Tibial nerve (tissue), 4 donors: ENCODE measurements at regions not wholly inside any gene's neighbourhood (a gene's known extent, or its start where the extent isn't known, plus 50 kb on each side); places are given as distances from the start of the nearest gene placed in this dataset.

Experiments used
- EP300 ChIP-seq, 2 donors: sonication (generic); formaldehyde crosslinking; IDR thresholded peaks; one replicate each; pipeline ENCODE4 v1.6.1; 2017; ENCODE audit warnings: antibody characterized with exemption in 2 of 2, mild to moderate bottlenecking in 1 of 2
- POLR2A ChIP-seq, 2 donors: fragments of 450-650 bp; IDR thresholded peaks; one replicate each; pipeline ENCODE4 v1.6.1; 2017; ENCODE audit warnings: antibody characterized with exemption in 2 of 2, mild to moderate bottlenecking in 2 of 2, moderate library complexity in 2 of 2
- TF ChIP-seq, protein P1 (sequence below), 5 experiments: fragments of 200-600 bp in 3 of 5; fragments of 450-650 bp in 2 of 5; sonication (generic) in 3 of 5; IDR thresholded peaks; one replicate each; pipeline ENCODE4 v1.5.1; 2016 to 2019; ENCODE audit warnings: antibody characterized with exemption in 5 of 5, mild to moderate bottlenecking in 3 of 5, moderate library complexity in 2 of 5

GRCh38 chr6:68012822-68013221 is 622.3 kb upstream of the ADGRB3 start:
- TF ChIP-seq, protein P1, sequence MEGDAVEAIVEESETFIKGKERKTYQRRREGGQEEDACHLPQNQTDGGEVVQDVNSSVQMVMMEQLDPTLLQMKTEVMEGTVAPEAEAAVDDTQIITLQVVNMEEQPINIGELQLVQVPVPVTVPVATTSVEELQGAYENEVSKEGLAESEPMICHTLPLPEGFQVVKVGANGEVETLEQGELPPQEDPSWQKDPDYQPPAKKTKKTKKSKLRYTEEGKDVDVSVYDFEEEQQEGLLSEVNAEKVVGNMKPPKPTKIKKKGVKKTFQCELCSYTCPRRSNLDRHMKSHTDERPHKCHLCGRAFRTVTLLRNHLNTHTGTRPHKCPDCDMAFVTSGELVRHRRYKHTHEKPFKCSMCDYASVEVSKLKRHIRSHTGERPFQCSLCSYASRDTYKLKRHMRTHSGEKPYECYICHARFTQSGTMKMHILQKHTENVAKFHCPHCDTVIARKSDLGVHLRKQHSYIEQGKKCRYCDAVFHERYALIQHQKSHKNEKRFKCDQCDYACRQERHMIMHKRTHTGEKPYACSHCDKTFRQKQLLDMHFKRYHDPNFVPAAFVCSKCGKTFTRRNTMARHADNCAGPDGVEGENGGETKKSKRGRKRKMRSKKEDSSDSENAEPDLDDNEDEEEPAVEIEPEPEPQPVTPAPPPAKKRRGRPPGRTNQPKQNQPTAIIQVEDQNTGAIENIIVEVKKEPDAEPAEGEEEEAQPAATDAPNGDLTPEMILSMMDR (IDR thresholded peaks at IDR 0.05) = no peak
- no peak for TF ChIP-seq EP300 (IDR thresholded peaks at IDR 0.05)
- no peak for TF ChIP-seq POLR2A (IDR thresholded peaks at IDR 0.05)
